Esophagus squamous epithelium (tissue), 5 donors: ENCODE measurements at regions not wholly inside any gene's neighbourhood (a gene's known extent, or its start where the extent isn't known, plus 50 kb on each side); places are given as distances from the start of the nearest gene placed in this dataset.

Experiments used
- DNase-seq: peaks from one replicate; lab custom pipeline; 2025; lab: John Stamatoyannopoulos, UW
- H3K27ac ChIP-seq, 4 donors: fragments of 200-600 bp; sonication (generic); one replicate each; pipeline ENCODE4 v1.5.1; 2016 to 2019; ENCODE audit warnings: mild to moderate bottlenecking in 1 of 4
- H3K27me3 ChIP-seq, 4 donors: fragments of 200-600 bp; sonication (generic); 1 replicate in 3 of 4; 2 replicates in 1 of 4; pipeline versions ENCODE4 v1.5.1 to v1.6.0; 2017 to 2021; ENCODE audit warnings: antibody characterized with exemption in 1 of 4
- H3K36me3 ChIP-seq, 3 donors: fragments of 200-600 bp; sonication (generic); one replicate each; pipeline ENCODE4 v1.5.1; 2016 to 2019
- H3K4me1 ChIP-seq, 3 donors: fragments of 200-600 bp; sonication (generic); one replicate each; pipeline ENCODE4 v1.5.1; 2017 to 2019
- H3K4me3 ChIP-seq, 4 donors: fragments of 200-600 bp; sonication (generic); 1 replicate in 3 of 4; 2 replicates in 1 of 4; pipeline ENCODE4 v1.5.1; 2016 to 2019; ENCODE audit warnings: mild to moderate bottlenecking in 2 of 4, moderate library complexity in 1 of 4
- H3K9me3 ChIP-seq, 3 donors: fragments of 200-600 bp; sonication (generic); one replicate each; pipeline ENCODE4 v1.5.1; 2016 to 2019
- POLR2A ChIP-seq, 4 donors: fragments of 450-650 bp; IDR thresholded peaks; one replicate each; pipeline ENCODE4 v1.6.1; 2017; ENCODE audit warnings: antibody characterized with exemption in 4 of 4, mild to moderate bottlenecking in 4 of 4, moderate library complexity in 3 of 4
- WGBS, 2 donors: methylation state at CpG; one replicate each; pipeline ENCODE4 v1.1.5; 2018; 5-methylcytosine and 5-hydroxymethylcytosine counted together
- intact Hi-C: fragments of 100-400 bp; cut with DNase I; formaldehyde crosslinking; loops from one replicate; pipeline ENCODE4 v1.15.0; 2022
- TF ChIP-seq, protein P1 (sequence below), 6 experiments: fragments of 450-650 bp in 4 of 6; fragments of 200-600 bp in 2 of 6; sonication (generic) in 2 of 6; IDR thresholded peaks; one replicate each; pipeline ENCODE4 v1.5.1; 2016 to 2019; ENCODE audit warnings: antibody characterized with exemption in 6 of 6, mild to moderate bottlenecking in 4 of 6, moderate library complexity in 4 of 6
- donor health status: DM: yes; HTN: yes; CAD: no.

DNA sequence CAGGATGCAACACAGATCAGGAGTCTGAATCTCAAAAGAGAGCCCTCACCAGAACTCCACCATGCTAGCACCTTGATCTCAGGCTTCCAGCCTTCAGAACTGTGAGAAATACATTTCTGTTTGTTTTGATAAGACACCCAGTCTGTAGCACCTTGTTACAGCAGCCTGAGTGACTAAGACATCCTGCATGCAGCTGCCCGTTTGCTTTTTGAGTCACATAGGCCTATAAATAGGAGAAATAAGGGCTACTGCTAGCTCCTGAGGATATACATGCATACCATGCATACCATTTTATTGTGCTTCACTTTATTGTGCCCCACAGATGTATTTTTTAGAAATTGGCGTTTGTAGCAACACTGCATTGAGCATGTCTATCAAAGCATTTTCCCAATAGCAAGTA, 337.8 kb downstream of the CDH2 start:
- TF ChIP-seq, protein P1, sequence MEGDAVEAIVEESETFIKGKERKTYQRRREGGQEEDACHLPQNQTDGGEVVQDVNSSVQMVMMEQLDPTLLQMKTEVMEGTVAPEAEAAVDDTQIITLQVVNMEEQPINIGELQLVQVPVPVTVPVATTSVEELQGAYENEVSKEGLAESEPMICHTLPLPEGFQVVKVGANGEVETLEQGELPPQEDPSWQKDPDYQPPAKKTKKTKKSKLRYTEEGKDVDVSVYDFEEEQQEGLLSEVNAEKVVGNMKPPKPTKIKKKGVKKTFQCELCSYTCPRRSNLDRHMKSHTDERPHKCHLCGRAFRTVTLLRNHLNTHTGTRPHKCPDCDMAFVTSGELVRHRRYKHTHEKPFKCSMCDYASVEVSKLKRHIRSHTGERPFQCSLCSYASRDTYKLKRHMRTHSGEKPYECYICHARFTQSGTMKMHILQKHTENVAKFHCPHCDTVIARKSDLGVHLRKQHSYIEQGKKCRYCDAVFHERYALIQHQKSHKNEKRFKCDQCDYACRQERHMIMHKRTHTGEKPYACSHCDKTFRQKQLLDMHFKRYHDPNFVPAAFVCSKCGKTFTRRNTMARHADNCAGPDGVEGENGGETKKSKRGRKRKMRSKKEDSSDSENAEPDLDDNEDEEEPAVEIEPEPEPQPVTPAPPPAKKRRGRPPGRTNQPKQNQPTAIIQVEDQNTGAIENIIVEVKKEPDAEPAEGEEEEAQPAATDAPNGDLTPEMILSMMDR (IDR thresholded peaks at IDR 0.05) = no peak
- TF ChIP-seq POLR2A (IDR thresholded peaks at IDR 0.05) = no peak
- Histone ChIP-seq H3K36me3 (no peaks in the 10 kb centered on the region), H3K27ac (no peak overlapping the region), H3K9me3 (no peaks in the 10 kb centered on the region), H3K4me3 (no peak overlapping the region), H3K27me3 (no peaks in the 10 kb centered on the region), H3K4me1 (no peaks in the 10 kb centered on the region)
- intact Hi-C loops = no loop called here
- WGBS, 2 donors = 8 to 10% methylated on average over 2 of the region's 2 CpGs
- DNase-seq = no peak

DNA sequence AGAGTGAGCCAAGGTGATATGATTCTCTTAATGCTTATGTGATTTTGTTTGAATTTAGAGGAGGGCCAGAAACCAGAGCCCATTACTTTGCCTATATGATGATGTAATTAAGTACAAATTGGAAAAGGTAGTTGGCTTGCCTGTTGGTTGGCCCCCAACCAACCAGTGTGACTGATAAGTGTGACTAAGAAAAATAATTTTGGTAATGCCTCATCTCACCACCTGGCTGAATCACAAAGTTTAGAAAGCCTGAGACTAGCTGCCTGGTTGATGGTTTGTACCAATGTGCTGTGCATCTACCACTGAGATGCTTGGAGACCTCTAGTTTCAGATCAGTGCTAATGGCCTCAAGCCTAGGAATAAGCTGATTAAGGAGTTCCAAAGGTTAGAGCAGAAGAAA, 338.7 kb downstream of the CDH2 start:
- Histone ChIP-seq H3K4me3 (no peak overlapping the region), H3K27me3 (no peaks in the 10 kb centered on the region), H3K4me1 (no peaks in the 10 kb centered on the region), H3K36me3 (no peaks in the 10 kb centered on the region), H3K27ac (no peak overlapping the region), H3K9me3 (no peaks in the 10 kb centered on the region)
- TF ChIP-seq, protein P1 (IDR thresholded peaks at IDR 0.05) = peak in 1 of 6 experiments; percentile 26
- TF ChIP-seq POLR2A (IDR thresholded peaks at IDR 0.05) = no peak
- intact Hi-C loops = no loop called here
- DNase-seq = no peak

DNA sequence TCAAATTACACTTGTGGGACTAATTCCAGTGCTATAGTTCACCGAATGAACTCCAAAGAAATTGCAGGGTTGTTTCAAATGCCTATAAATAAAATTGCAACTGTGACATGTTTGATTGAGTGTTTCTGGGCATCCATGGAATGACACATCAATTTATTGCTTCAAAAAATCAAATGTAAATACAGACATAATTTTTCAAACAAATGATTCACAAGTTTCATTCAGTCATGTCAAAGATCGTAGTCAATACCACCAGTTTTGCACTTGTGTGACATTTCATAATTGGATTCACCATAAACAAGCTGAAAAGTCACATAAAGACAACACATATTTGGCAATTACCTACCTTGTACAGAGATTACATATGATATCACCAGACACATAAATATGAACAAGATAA, 350.8 kb downstream of the CDH2 start:
- Histone ChIP-seq H3K27me3 (no peaks in the 10 kb centered on the region), H3K4me3 (no peak overlapping the region), H3K4me1 (no peaks in the 10 kb centered on the region), H3K27ac (no peak overlapping the region), H3K36me3 (no peaks in the 10 kb centered on the region), H3K9me3 (no peaks in the 10 kb centered on the region)
- DNase-seq = no peak
- TF ChIP-seq POLR2A (IDR thresholded peaks at IDR 0.05) = no peak
- TF ChIP-seq, protein P1 (IDR thresholded peaks at IDR 0.05) = no peak
- intact Hi-C loops = no loop called here
- WGBS, 2 donors = 52 to 95% methylated on average over 2 of the region's 2 CpGs

DNA sequence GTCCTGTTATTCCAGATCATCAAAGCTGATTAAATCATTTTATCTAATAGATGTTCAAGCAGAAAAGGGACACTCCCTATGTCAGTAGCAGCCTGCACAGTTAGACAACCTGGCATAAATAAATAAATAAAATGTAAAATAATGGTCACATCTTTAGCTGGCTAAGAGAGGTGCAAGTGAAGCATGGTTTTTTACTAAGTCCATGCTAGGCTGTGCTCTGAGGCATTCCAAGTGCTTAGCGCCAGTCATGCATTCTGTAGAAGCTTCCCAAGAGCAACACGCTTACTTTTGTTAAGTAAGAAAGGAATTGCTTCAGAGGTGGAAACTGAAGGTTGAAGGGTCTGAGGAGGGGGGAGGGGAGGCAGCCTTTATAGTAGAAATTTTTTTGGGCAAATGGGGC, 351.2 kb downstream of the CDH2 start:
- WGBS, 2 donors = 76 to 79% methylated on average over 2 of the region's 2 CpGs
- TF ChIP-seq, protein P1 (IDR thresholded peaks at IDR 0.05) = no peak

DNA sequence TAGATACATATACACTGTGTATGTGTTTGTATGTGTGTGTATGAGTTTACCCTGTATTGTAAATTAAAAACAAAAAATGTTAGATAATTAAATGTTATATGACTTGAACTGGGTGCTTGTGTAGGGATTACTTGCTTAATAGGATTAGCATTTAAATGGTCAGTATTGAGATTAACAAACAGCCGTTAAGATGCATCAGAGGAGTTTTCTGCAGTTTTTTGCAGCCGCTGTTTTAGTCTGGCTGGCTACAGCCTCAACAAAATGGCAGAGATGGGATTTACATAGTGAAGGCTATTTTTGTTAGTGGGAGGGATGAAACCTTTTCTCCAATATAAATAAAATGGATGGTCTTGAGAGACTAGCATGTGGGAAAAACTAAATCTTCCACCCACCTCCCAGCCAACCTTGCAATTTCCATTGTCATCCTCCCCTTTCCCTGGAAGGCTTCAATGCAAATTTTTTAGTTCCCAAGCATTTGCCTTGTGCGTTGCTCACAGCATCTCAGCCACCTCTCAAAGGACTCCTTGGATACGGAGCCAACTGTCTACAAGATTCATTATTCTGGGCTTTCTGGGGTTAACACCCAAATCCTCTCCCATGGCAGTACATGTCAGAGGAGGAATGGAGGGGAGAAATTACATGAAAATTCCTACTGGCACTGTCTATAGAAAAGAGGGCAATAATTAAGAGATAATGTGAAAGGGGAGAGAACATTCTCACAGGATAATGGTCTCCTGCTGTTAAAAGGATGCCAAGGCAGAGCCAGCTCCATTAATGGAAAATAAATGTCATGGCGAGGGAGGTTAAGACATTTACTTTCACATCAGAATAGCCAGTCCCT, 351.9 kb downstream of the CDH2 start:
- Histone ChIP-seq H3K9me3 (no peaks in the 10 kb centered on the region), H3K36me3 (no peaks in the 10 kb centered on the region), H3K27me3 (no peaks in the 10 kb centered on the region), H3K4me3 (no peak overlapping the region), H3K4me1 (no peaks in the 10 kb centered on the region), H3K27ac (no peak overlapping the region)
- WGBS, 2 donors = 69 to 78% methylated on average over 5 of the region's 5 CpGs
- no peak for DNase-seq
- no peak for TF ChIP-seq POLR2A (IDR thresholded peaks at IDR 0.05)
- TF ChIP-seq, protein P1 (IDR thresholded peaks at IDR 0.05) = no peak
- intact Hi-C loops = no loop called here

More for the DNA sequence above, 351.2 kb downstream of the CDH2 start:
- H3K9me3 ChIP-seq = no peaks in the 10 kb centered on the region
- H3K27me3 ChIP-seq = no peaks in the 10 kb centered on the region
- no peak for DNase-seq
- no peak overlapping the region for H3K27ac ChIP-seq
- H3K4me3 ChIP-seq = no peak overlapping the region
- no peaks in the 10 kb centered on the region for H3K36me3 ChIP-seq
- intact Hi-C loops = no loop called here
- no peaks in the 10 kb centered on the region for H3K4me1 ChIP-seq
